Skeletal muscle tissue (tissue), 3 donors: ENCODE measurements at regions not wholly inside any gene's neighbourhood (a gene's known extent, or its start where the extent isn't known, plus 50 kb on each side); places are given as distances from the start of the nearest gene placed in this dataset.

ENCODE experiments used
- H3K27ac ChIP-seq: one replicate; pipeline ENCODE4 v1.7.0; 2013; ENCODE audit warnings: mild to moderate bottlenecking, low read depth, low read length, inconsistent platforms
- H3K27me3 ChIP-seq, 3 donors: one replicate each; pipeline ENCODE4 v1.7.0; 2013; ENCODE audit warnings: low read length in 3 of 3; ENCODE audit not compliant: control insufficient read depth in 3 of 3, insufficient read depth in 3 of 3
- H3K36me3 ChIP-seq, 3 donors: one replicate each; pipeline ENCODE4 v1.7.0; 2013; ENCODE audit warnings: low read length in 3 of 3; ENCODE audit not compliant: control insufficient read depth in 3 of 3, insufficient read depth in 3 of 3
- H3K4me1 ChIP-seq, 3 donors: one replicate each; pipeline ENCODE4 v1.7.0; 2013; ENCODE audit warnings: low read length in 3 of 3, mild to moderate bottlenecking in 3 of 3; ENCODE audit not compliant: control insufficient read depth in 3 of 3, insufficient read depth in 3 of 3
- H3K4me3 ChIP-seq, 3 donors: one replicate each; pipeline ENCODE4 v1.7.0; 2013; ENCODE audit warnings: low read length in 3 of 3
- H3K9ac ChIP-seq, 3 donors: one replicate each; pipeline ENCODE4 v1.7.0; 2013; ENCODE audit warnings: low read length in 3 of 3, mild to moderate bottlenecking in 3 of 3, moderate library complexity in 2 of 3, low read depth in 1 of 3
- H3K9me3 ChIP-seq, 3 donors: one replicate each; pipeline ENCODE4 v1.7.0; 2013; ENCODE audit warnings: low read length in 3 of 3; ENCODE audit not compliant: control insufficient read depth in 3 of 3
- donor health status: Osteomylitis.

DNA sequence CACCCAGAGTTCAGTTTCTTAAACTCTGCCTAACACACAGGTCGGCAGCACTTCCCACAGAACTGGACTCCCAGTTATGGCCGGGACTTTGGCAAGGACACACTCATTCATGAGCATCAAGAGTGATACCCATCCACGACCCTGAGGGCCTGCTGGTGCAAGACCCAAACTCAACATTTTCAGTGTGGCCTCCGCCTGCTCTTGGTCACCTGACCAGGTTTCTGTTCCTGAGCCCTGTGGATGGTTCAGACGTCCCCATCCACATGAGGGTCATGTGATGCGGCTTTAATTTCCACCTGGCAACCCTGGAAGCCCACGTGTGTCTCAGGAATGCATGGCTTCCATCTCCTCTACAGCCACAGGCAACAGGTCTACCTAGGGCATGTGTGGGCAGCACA lies 245.3 kb downstream of the DLL1 start:
- Histone ChIP-seq H3K27me3 (no peaks in the 10 kb centered on the region), H3K4me3 (no peak overlapping the region), H3K4me1 (peaks cover 39 to 64% (median 59%) of the 10 kb centered on the region in 3 donors), H3K27ac (no peak overlapping the region), H3K9ac (no peak overlapping the region), H3K36me3 (no peaks in the 10 kb centered on the region), H3K9me3 (no peaks in the 10 kb centered on the region)

DNA sequence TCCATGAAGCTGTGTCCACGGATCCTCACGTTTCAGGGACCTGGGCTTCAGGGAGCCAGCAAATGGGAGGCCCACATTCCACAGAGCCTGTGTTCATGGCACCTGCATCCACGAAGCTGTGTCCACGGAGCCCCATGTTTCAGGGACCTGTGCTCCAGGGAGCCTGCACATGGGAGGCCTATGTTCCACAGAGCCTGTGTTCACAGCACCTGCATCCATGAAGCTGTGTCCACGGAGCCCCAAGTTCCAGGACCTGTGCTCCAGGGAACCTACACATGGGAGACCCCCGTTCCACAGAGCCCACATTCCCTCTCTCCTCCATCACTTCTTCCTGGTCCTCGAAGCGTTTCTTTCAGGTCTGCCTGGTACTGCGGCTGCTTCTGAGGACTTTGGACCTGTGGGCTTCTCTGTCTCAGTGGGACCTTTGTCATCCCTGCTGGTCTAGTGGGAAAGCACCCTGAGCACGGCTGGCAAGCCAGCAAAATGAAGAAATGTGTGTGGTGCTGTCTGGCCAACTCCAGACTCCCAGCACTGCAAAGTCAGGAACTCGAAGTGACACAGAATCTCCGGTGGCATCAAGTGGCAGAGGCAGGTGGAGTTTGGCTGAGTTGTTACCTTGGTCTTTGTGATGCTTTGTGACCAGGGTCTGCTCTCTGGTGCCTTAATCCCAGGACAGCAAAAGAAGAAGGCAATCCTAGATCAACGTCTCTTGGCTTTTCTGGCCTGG lies 245.9 kb downstream of the DLL1 start:
- H3K36me3 ChIP-seq, result no peaks in the 10 kb centered on the region
- H3K9me3 ChIP-seq, result no peaks in the 10 kb centered on the region
- peaks cover 33 to 58% (median 53%) of the 10 kb centered on the region in 3 donors for H3K4me1 ChIP-seq
- no peak overlapping the region for H3K27ac ChIP-seq
- no peak overlapping the region for H3K4me3 ChIP-seq
- no peaks in the 10 kb centered on the region for H3K27me3 ChIP-seq
- peak overlapping the region in 1 of 3 donors; percentile 33 for H3K9ac ChIP-seq

DNA sequence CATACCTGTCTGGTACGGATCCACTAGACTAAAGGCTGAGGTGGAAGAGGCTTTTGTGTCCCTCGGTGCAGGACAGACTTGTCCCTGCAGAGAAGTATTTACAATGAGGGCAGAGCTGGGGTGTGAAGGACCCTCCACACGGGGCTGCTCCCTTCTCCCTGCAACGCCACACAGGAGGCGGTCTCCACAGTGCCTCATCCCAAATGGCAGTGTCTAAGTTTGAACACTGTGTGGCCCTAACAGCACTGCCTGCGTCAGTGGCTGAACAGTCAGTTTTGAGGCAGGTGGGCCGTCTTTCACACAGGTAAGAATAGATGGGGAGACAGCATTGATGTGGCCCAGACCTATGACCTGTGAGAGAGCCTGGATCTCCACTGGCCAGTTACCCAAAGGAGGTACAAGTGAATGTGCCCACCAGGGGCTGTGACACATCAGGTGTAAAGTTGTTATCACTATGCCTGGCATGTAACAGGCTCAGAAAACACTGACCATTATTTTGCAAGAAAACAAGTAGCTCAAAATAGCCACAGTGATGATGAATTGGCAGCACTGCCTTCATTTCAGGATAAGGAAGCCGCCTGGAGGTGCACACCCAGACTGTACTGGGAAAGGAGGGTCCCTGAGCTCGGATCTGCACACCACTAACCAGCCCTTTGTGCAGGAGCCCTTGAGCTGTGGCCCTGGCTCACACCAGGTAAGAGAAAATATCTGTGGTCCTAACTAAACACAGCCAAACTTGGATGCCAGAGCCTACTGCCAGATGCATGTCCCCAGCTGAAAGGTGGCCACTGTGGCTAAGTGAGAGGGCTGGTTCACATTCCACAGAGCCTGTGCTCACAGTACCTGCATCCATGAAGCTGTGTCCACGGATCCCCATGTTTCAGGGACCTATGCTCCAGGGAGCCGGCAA lies 246.7 kb downstream of the DLL1 start:
- peak overlapping the region in 1 of 3 donors; percentile 24 for H3K4me3 ChIP-seq
- no peaks in the 10 kb centered on the region for H3K27me3 ChIP-seq
- no peak overlapping the region for H3K27ac ChIP-seq
- no peaks in the 10 kb centered on the region for H3K36me3 ChIP-seq
- no peaks in the 10 kb centered on the region for H3K9me3 ChIP-seq
- peak overlapping the region in 1 of 3 donors; percentile 54 for H3K9ac ChIP-seq
- peaks cover 25 to 49% (median 47%) of the 10 kb centered on the region in 3 donors for H3K4me1 ChIP-seq

DNA sequence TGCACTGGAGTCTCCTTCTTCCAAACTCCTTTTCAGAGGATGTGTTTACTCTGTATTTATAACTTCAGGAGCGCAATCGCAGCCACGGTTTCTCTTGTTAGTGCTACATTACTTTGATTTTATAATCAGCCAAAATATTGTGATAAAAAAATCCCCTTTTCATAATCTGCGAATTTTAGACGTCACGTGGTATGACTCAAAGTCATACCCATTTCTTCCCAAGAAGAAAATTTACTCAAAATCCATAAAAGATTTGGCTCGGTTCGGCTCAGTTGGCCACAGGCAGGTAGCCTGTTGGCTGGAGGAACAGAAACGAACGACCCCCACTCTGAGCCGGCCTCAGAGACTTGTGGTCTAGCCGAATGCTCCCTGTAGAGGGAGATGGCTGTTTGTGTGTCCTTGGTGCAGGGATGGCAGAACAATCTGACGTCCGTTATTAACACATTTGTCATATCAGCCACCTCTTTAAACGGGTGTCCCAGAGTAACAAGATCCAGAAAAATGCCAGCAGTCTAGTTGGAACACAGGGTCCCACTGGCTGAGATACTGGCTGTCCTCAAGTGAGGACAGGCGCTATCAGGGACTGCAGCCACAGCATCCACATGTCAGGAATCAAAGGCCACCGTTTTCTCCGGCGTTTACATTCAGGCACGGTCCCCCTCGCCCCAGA lies 247.6 kb downstream of the DLL1 start:
- Histone ChIP-seq H3K27me3 (peaks cover 0 to under 1% (median 0%) of the 10 kb centered on the region in 3 donors), H3K4me1 (peaks cover 23 to 44% (median 43%) of the 10 kb centered on the region in 3 donors), H3K27ac (no peak overlapping the region), H3K4me3 (peak overlapping the region in 2 of 3 donors; percentile 10 to 24), H3K9me3 (no peaks in the 10 kb centered on the region), H3K36me3 (no peaks in the 10 kb centered on the region), H3K9ac (peak overlapping the region in 1 of 3 donors; percentile 54)

DNA sequence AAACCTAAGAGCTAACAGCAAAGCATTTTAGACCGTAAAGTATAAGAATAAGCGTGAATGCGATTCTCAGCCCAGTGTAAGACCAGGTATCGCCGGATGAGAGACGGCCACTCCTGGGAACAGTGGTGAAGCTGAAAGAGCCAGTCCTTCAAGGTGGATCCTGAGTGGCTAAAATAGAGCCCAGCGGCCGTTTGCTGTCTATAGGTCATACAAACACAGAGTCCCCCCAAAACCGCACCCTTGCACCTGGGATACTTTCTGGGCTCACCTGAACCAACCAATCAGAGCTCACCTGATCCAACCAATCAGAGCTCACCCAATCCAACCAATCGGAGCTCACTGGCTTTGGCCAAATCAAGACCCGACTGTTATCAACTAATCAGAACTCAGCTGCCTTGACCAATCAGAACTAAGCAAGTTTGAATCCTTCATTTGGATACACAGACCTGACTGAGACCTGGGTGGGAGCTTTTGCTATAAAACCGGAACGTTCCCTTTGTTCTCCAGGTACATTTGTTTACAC lies 248.2 kb downstream of the DLL1 start:
- Histone ChIP-seq H3K4me3 (no peak overlapping the region), H3K27me3 (peaks cover 0 to 6% (median 0%) of the 10 kb centered on the region in 3 donors), H3K27ac (peak overlapping the region; percentile 0), H3K4me1 (peaks cover 23 to 44% (median 43%) of the 10 kb centered on the region in 3 donors), H3K36me3 (no peaks in the 10 kb centered on the region), H3K9me3 (no peaks in the 10 kb centered on the region), H3K9ac (no peak overlapping the region)

DNA sequence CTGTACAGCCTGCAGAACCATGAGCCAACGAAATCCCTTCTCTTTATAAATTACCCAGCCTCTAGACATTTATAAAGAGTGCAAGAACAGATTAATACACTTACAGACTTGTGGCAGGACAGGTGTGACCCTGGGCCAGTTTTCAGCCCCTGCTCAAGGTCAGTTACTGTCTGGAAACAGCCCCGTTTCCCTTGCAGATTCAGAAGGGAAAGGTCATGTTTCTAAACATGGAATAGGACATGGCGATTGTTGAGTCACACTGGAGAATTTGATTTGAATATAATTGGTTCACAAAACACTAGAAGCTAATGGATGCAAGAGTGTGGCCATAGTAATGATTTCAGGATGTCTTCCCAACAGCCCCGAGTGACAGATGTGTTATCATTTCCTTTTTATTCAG lies 248.8 kb downstream of the DLL1 start:
- no peak overlapping the region for H3K4me3 ChIP-seq
- H3K4me1 ChIP-seq, result peaks cover 23 to 44% (median 43%) of the 10 kb centered on the region in 3 donors
- H3K27ac ChIP-seq, result peak overlapping the region; percentile 21

DNA sequence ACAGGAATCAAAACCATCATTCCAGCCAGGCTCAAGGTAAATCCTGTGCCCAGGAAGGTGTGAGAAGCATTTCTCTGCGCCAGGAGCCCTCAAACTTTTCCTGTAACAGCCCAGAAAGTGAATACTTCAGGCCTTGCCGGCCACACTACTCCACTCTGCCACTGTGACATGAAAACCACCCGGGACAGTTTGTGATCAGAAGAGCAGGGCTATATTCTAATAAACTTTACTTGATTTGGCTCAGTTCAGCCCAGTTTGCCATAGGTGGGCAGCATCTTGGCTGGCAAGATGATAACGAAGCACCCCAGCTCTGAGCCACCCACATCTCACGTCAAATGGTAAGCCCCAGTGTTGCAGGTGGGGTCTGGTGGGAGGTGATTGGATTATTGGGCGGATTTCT lies 249.4 kb downstream of the DLL1 start:
- H3K27ac ChIP-seq, result peak overlapping the region; percentile 21
- H3K9me3 ChIP-seq, result no peaks in the 10 kb centered on the region
- peak overlapping the region in 1 of 3 donors; percentile 40 for H3K9ac ChIP-seq
- no peak overlapping the region for H3K4me3 ChIP-seq
- no peaks in the 10 kb centered on the region for H3K36me3 ChIP-seq
- peaks cover 23 to 44% (median 43%) of the 10 kb centered on the region in 3 donors for H3K4me1 ChIP-seq
- peaks cover 0 to 6% (median 0%) of the 10 kb centered on the region in 3 donors for H3K27me3 ChIP-seq

More for the DNA sequence above, 248.8 kb downstream of the DLL1 start:
- Histone ChIP-seq H3K36me3 (no peaks in the 10 kb centered on the region), H3K9ac (peak overlapping the region in 1 of 3 donors; percentile 40), H3K9me3 (no peaks in the 10 kb centered on the region), H3K27me3 (peaks cover 0 to 6% (median 0%) of the 10 kb centered on the region in 3 donors)

DNA sequence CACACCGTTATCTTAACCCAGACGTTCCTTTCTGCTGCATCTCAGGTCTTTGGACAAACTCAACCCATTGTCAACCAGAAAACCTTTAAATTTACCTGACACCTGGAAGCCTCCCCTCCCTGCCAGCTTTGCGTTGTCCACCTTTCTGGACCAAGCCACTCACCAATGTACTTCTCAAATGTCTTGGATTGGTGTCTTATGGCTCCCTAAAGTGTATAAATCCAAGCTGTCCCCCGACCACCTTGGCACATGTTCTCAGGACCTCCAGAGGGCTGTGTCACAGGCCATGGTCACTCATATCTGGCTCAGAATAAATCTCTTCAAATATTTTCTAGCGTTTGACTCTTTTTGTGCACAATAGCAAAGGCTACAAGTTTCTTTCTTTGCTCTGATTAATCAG lies 250.0 kb downstream of the DLL1 start:
- H3K4me1 ChIP-seq, result peaks cover 20 to 44% (median 37%) of the 10 kb centered on the region in 3 donors
- H3K27ac ChIP-seq, result no peak overlapping the region
- H3K27me3 ChIP-seq, result peaks cover 0 to 6% (median 0%) of the 10 kb centered on the region in 3 donors

DNA sequence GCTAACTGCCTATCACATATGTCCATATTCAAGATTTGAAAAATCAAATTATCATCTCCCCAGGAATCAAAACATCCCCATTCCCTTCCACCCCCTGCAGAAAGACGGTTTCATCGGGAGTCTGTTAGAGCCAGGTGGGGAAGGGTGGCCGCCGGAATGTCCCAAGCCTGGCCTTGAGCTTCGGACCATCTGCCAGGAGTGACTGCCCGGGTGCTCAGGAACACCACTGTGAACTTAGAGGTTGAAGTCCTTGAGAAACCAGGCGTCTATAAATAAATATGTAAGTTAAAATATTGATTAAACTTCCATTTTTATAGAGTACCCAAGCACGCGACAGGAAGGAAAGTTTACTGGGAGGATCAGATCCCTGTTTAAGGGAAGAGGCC lies 250.8 kb downstream of the DLL1 start:
- Histone ChIP-seq H3K4me3 (no peak overlapping the region), H3K36me3 (no peaks in the 10 kb centered on the region), H3K4me1 (peaks cover 20 to 38% (median 34%) of the 10 kb centered on the region in 3 donors), H3K27me3 (peaks cover 0 to 6% (median 0%) of the 10 kb centered on the region in 3 donors), H3K9me3 (no peaks in the 10 kb centered on the region), H3K9ac (no peak overlapping the region), H3K27ac (no peak overlapping the region)

More for the DNA sequence above, 250.0 kb downstream of the DLL1 start:
- Histone ChIP-seq H3K9ac (no peak overlapping the region), H3K4me3 (no peak overlapping the region), H3K9me3 (no peaks in the 10 kb centered on the region), H3K36me3 (no peaks in the 10 kb centered on the region)
